ENCODE measurements at regions not wholly inside any gene's neighbourhood (a gene's known extent, or its start where the extent isn't known, plus 50 kb on each side); places are given as distances from the start of the nearest gene placed in this dataset.

- no peak for TF ChIP-seq CTCF (IDR thresholded peaks at IDR 0.05)
- TF ChIP-seq CEBPB (IDR thresholded peaks at IDR 0.05): no peak
- no peak for TF ChIP-seq RCOR1 (IDR thresholded peaks at IDR 0.05; ENCODE audit: low read depth, low read length)
These were observed 790.5 kb downstream of the RNF144A start for GRCh38 chr2:7707723-7708122.
